ENCODE measurements at regions not wholly inside any gene's neighbourhood (a gene's known extent, or its start where the extent isn't known, plus 50 kb on each side); places are given as distances from the start of the nearest gene placed in this dataset.
"Not testable (repeated sequence)": the region's sequence is repeated elsewhere in the genome, so short reads cannot be mapped to it uniquely, and the experiment has no call there.

- not testable (repeated sequence) for TF ChIP-seq CTCF (IDR thresholded peaks at IDR 0.05; ENCODE audit: low read length); EZH2 (IDR thresholded peaks at IDR 0.05; ENCODE audit: borderline replicate concordance, low read length)
Observed at GRCh38 chr9:97145680-97146079, 106.7 kb upstream of the CTSV start.
